Neural cell (in vitro differentiated cells): ENCODE measurements at regions not wholly inside any gene's neighbourhood (a gene's known extent, or its start where the extent isn't known, plus 50 kb on each side); places are given as distances from the start of the nearest gene placed in this dataset.

Experiments
- POLR2AphosphoS5 ChIP-seq: IDR thresholded peaks from 2 replicates; pipeline ENCODE4 v1.6.1; 2012
- TF ChIP-seq, protein P1 (sequence below): fragments of 450-650 bp; IDR thresholded peaks from 2 replicates; pipeline ENCODE4 v1.5.1; 2014; ENCODE audit warnings: antibody characterized with exemption, mild to moderate bottlenecking, moderate library complexity; ENCODE audit not compliant: poor library complexity, severe bottlenecking

DNA sequence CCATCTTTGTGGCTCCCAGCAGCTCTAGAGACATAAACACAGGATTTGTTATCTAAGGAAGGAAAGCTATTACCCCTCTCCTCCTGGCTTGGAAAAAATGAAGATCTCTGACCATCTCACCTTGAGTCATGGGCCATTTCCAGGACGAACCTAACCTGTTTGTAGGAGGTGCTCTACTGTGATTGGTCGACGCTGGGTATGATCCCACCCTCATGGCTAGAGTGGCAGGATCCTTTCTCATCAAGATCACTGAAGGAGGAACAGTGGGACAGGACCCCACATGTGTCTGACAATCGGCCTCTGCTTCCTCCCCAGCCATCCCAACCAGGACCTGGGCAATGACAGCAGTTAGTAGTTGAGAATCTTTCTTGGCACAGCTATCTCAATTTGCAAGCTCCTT lies 144.1 kb downstream of the EMX2 start:
- TF ChIP-seq, protein P1, sequence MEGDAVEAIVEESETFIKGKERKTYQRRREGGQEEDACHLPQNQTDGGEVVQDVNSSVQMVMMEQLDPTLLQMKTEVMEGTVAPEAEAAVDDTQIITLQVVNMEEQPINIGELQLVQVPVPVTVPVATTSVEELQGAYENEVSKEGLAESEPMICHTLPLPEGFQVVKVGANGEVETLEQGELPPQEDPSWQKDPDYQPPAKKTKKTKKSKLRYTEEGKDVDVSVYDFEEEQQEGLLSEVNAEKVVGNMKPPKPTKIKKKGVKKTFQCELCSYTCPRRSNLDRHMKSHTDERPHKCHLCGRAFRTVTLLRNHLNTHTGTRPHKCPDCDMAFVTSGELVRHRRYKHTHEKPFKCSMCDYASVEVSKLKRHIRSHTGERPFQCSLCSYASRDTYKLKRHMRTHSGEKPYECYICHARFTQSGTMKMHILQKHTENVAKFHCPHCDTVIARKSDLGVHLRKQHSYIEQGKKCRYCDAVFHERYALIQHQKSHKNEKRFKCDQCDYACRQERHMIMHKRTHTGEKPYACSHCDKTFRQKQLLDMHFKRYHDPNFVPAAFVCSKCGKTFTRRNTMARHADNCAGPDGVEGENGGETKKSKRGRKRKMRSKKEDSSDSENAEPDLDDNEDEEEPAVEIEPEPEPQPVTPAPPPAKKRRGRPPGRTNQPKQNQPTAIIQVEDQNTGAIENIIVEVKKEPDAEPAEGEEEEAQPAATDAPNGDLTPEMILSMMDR = no peak
- no peak for TF ChIP-seq POLR2AphosphoS5
